SK-N-SH treated with all-trans-retinoic acid at 6 μM for 48 hours (cell line): ENCODE measurements at regions not wholly inside any gene's neighbourhood (a gene's known extent, or its start where the extent isn't known, plus 50 kb on each side); places are given as distances from the start of the nearest gene placed in this dataset.

Experiments used
- ATAC-seq: fragments of 200-7000 bp; cut with Tn5 transposase; 3 replicates; pipeline ENCODE4 v1.9.1; 2020; ENCODE audit warnings: mild to moderate bottlenecking, moderate library complexity
- ARNTL ChIP-seq: fragments of 450-650 bp; formaldehyde crosslinking; IDR thresholded peaks from 2 replicates; pipeline ENCODE4 v1.5.0; 2020; ENCODE audit warnings: low read depth, mild to moderate bottlenecking, moderate library complexity, borderline replicate concordance
- BACH2 ChIP-seq: fragments of 250-450 bp; sonication (Bioruptor Pico); IDR thresholded peaks from 2 replicates; pipeline ENCODE4 v1.9.0; 2021; ENCODE audit warnings: mild to moderate bottlenecking, borderline replicate concordance
- CREB5 ChIP-seq: fragments of 250-450 bp; sonication (Bioruptor Pico); IDR thresholded peaks from 2 replicates; pipeline ENCODE4 v1.5.1; 2020; ENCODE audit warnings: low read depth, mild to moderate bottlenecking, moderate library complexity
- CSDC2 ChIP-seq: fragments of 250-450 bp; sonication (Bioruptor Pico); IDR thresholded peaks from 2 replicates; pipeline ENCODE4 v1.5.0; 2020; ENCODE audit warnings: mild to moderate bottlenecking, moderate library complexity
- CSRNP3 ChIP-seq: fragments of 250-450 bp; sonication (Bioruptor Pico); IDR thresholded peaks from 2 replicates; pipeline ENCODE4 v1.5.1; 2021; ENCODE audit warnings: mild to moderate bottlenecking, moderate library complexity
- ESRRG ChIP-seq: fragments of 250-450 bp; sonication (Bioruptor Pico); IDR thresholded peaks from 2 replicates; pipeline ENCODE4 v1.6.1; 2021; ENCODE audit warnings: mild to moderate bottlenecking
- GLIS3 ChIP-seq: fragments of 250-450 bp; sonication (Bioruptor Pico); IDR thresholded peaks from 2 replicates; pipeline ENCODE4 v1.5.0; 2020; ENCODE audit warnings: mild to moderate bottlenecking, moderate library complexity
- PATZ1 ChIP-seq: fragments of 250-450 bp; sonication (Bioruptor Pico); IDR thresholded peaks from 2 replicates; pipeline ENCODE4 v1.8.0; 2020; ENCODE audit warnings: mild to moderate bottlenecking, moderate library complexity, borderline replicate concordance
- POU6F1 ChIP-seq: fragments of 250-450 bp; sonication (Bioruptor Pico); IDR thresholded peaks from 2 replicates; pipeline ENCODE4 v1.8.0; 2021; ENCODE audit warnings: low read depth, mild to moderate bottlenecking, moderate library complexity, borderline replicate concordance
- PPARA ChIP-seq: fragments of 250-450 bp; sonication (Bioruptor Pico); IDR thresholded peaks from 2 replicates; pipeline ENCODE4 v1.5.0; 2020; ENCODE audit warnings: mild to moderate bottlenecking, borderline replicate concordance
- RARB ChIP-seq: fragments of 250-450 bp; sonication (Bioruptor Pico); IDR thresholded peaks from 2 replicates; pipeline ENCODE4 v1.8.0; 2021; ENCODE audit warnings: mild to moderate bottlenecking, moderate library complexity
- SNAI2 ChIP-seq: fragments of 250-450 bp; sonication (Bioruptor Pico); IDR thresholded peaks from 2 replicates; pipeline ENCODE4 v1.5.0; 2020; ENCODE audit warnings: mild to moderate bottlenecking, moderate library complexity
- TCF4 ChIP-seq: fragments of 250-450 bp; sonication (Bioruptor Pico); IDR thresholded peaks from 2 replicates; pipeline ENCODE4 v1.8.0; 2021; ENCODE audit warnings: mild to moderate bottlenecking, moderate library complexity, borderline replicate concordance
- TOX ChIP-seq: fragments of 250-450 bp; sonication (Bioruptor Pico); IDR thresholded peaks from 2 replicates; pipeline ENCODE4 v1.8.0; 2021; ENCODE audit warnings: mild to moderate bottlenecking, moderate library complexity, borderline replicate concordance
- TSHZ2 ChIP-seq: fragments of 250-450 bp; sonication (Bioruptor Pico); IDR thresholded peaks from 2 replicates; pipeline ENCODE4 v1.5.0; 2020; ENCODE audit warnings: mild to moderate bottlenecking, moderate library complexity
- ZC3H10 ChIP-seq: fragments of 250-450 bp; sonication (Bioruptor Pico); IDR thresholded peaks from 2 replicates; pipeline ENCODE4 v1.5.1; 2021; ENCODE audit warnings: mild to moderate bottlenecking, moderate library complexity
- ZFP3 ChIP-seq: fragments of 250-450 bp; sonication (Bioruptor Pico); IDR thresholded peaks from 2 replicates; pipeline ENCODE4 v1.5.0; 2020; ENCODE audit warnings: mild to moderate bottlenecking, moderate library complexity
- ZFP30 ChIP-seq: fragments of 450-650 bp; formaldehyde crosslinking; IDR thresholded peaks from 2 replicates; pipeline ENCODE4 v1.5.0; 2022; ENCODE audit warnings: mild to moderate bottlenecking, moderate library complexity
- ZNF565 ChIP-seq: fragments of 450-650 bp; formaldehyde crosslinking; conservative IDR thresholded peaks from 2 replicates; pipeline ENCODE4 v1.5.0; 2020; ENCODE audit warnings: low read depth, mild to moderate bottlenecking, moderate library complexity
- ZNF8 ChIP-seq: fragments of 450-650 bp; formaldehyde crosslinking; IDR thresholded peaks from 2 replicates; pipeline ENCODE4 v1.5.0; 2020; ENCODE audit warnings: mild to moderate bottlenecking, moderate library complexity

- TF ChIP-seq CSRNP3 (CRISPR knock-in tag) (no peak), TCF4 (CRISPR knock-in tag) (no peak), POU6F1 (CRISPR knock-in tag) (no peak), ZFP3 (CRISPR knock-in tag) (no peak), TSHZ2 (no peak), GLIS3 (CRISPR knock-in tag) (no peak), ZNF565 (CRISPR knock-in tag) (no peak), CREB5 (no peak), ZFP30 (CRISPR knock-in tag) (no peak), TOX (CRISPR knock-in tag) (no peak), PATZ1 (no peak), RARB (CRISPR knock-in tag) (no peak), BACH2 (CRISPR knock-in tag) (no peak), PPARA (CRISPR knock-in tag) (no peak), ZC3H10 (CRISPR knock-in tag) (no peak), CSDC2 (no peak), ZNF8 (CRISPR knock-in tag) (no peak), ARNTL (CRISPR knock-in tag) (no peak)
- ATAC-seq = no peak
Measured at GRCh38 chr16:49003022-49003421, 278.6 kb downstream of the CBLN1 start.

- no peak for ATAC-seq
- TF ChIP-seq PATZ1 (no peak), POU6F1 (CRISPR knock-in tag) (no peak), ARNTL (CRISPR knock-in tag) (no peak), SNAI2 (CRISPR knock-in tag) (no peak), TCF4 (CRISPR knock-in tag) (no peak), CSRNP3 (CRISPR knock-in tag) (no peak), CREB5 (no peak), BACH2 (CRISPR knock-in tag) (no peak), ESRRG (no peak), TOX (CRISPR knock-in tag) (no peak), TSHZ2 (no peak)
Measured at GRCh38 chr16:49000594-49000993, 281.0 kb downstream of the CBLN1 start.
